Stimulated activated CD4-positive, alpha-beta T cell treated with anti-CD3 and anti-CD28 coated beads, TNF-alpha, amount 100 ng/mL, for 1 hour (primary cell): ENCODE measurements at regions not wholly inside any gene's neighbourhood (a gene's known extent, or its start where the extent isn't known, plus 50 kb on each side); places are given as distances from the start of the nearest gene placed in this dataset.
"Not testable (repeated sequence)": the region's sequence is repeated elsewhere in the genome, so short reads cannot be mapped to it uniquely, and the experiment has no call there.

Source experiments
- DNase-seq, 3 donors: peaks; one replicate each; pipeline ENCODE4 v3.0.0-alpha.2; 2020; ENCODE audit warnings: low read depth in 3 of 3, low spot score in 1 of 3

GRCh38 chr1:843946-844345 lies 79.8 kb upstream of the SAMD11 start:
- DNase-seq: not testable (repeated sequence)

- no peak for DNase-seq
These were observed 79.2 kb upstream of the SAMD11 start for GRCh38 chr1:844472-845026.

- DNase-seq: not testable (repeated sequence)
These were observed 78.1 kb upstream of the SAMD11 start for GRCh38 chr1:845641-846040.

- not testable (repeated sequence) for DNase-seq
These were observed 73.8 kb upstream of the SAMD11 start for GRCh38 chr1:849873-850272.

GRCh38 chr1:850318-850717 lies 73.4 kb upstream of the SAMD11 start:
- DNase-seq: not testable (repeated sequence)

GRCh38 chr1:851398-851797 lies 72.3 kb upstream of the SAMD11 start:
- not testable (repeated sequence) for DNase-seq

GRCh38 chr1:851841-852240 lies 71.9 kb upstream of the SAMD11 start:
- DNase-seq: not testable (repeated sequence)

GRCh38 chr1:855202-855981 lies 68.3 kb upstream of the SAMD11 start:
- not testable (repeated sequence) for DNase-seq

- DNase-seq: not testable (repeated sequence)
These were observed 67.1 kb upstream of the SAMD11 start for GRCh38 chr1:856541-857057.

GRCh38 chr1:857926-858648 lies 65.6 kb upstream of the SAMD11 start:
- not testable (repeated sequence) for DNase-seq

GRCh38 chr1:858649-859041 lies 65.1 kb upstream of the SAMD11 start:
- DNase-seq: not testable (repeated sequence)

GRCh38 chr1:860941-861340 lies 62.8 kb upstream of the SAMD11 start:
- DNase-seq: not testable (repeated sequence)

- DNase-seq: no peak
These were observed 62.0 kb upstream of the SAMD11 start for GRCh38 chr1:861714-862113.

- DNase-seq: not testable (repeated sequence)
These were observed 61.1 kb upstream of the SAMD11 start for GRCh38 chr1:862601-863000.

GRCh38 chr1:865633-866032 lies 58.1 kb upstream of the SAMD11 start:
- not testable (repeated sequence) for DNase-seq

GRCh38 chr1:866095-866494 lies 57.6 kb upstream of the SAMD11 start:
- no peak for DNase-seq

GRCh38 chr1:866631-867299 lies 57.0 kb upstream of the SAMD11 start:
- DNase-seq: not testable (repeated sequence)

- DNase-seq: not testable (repeated sequence)
These were observed 56.2 kb upstream of the SAMD11 start for GRCh38 chr1:867550-867949.

- peak; percentile 57 to 73 (median 70) for DNase-seq
These were observed 54.1 kb upstream of the SAMD11 start for GRCh38 chr1:869499-870244.
